ENCODE measurements at regions not wholly inside any gene's neighbourhood (a gene's known extent, or its start where the extent isn't known, plus 50 kb on each side); places are given as distances from the start of the nearest gene placed in this dataset.
"Not testable (repeated sequence)": the region's sequence is repeated elsewhere in the genome, so short reads cannot be mapped to it uniquely, and the experiment has no call there.

- no peak for TF ChIP-seq HNRNPK (IDR thresholded peaks at IDR 0.05; ENCODE audit: low read depth, low read length, poor library complexity, severe bottlenecking)
- no peak for TF ChIP-seq STAT6 (CRISPR knock-in tag; IDR thresholded peaks at IDR 0.05; ENCODE audit: borderline replicate concordance)
These were observed 854.4 kb downstream of the TMEM121 start (continued) for GRCh38 chr14:106380740-106381139.

DNA sequence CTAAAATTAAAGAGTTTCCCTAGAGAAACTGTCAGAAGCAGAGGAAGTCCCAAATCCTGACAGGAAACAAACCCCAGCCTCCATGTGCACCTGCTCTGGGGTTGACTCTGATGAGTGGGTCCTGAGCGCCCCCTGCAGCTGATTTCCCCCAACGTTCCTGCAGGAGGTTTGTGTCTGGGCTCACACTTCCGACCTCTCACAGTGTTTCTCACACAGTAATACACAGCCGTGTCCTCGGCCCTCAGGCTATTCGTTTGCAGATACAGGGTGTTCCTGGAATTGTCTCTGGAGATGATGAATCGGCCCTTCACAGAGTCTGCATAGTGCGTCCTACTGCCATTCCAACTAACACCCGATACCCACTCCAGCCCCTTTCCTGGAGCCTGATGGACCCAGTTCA is 862.8 kb downstream of the TMEM121 start:
- BruUV-seq (replicated peaks); H3K27me3 ChIP-seq (ENCODE audit: control insufficient read depth in 1 of 2, insufficient read depth in 2 of 2, low read length in 2 of 2); ATAC-seq; POLR2A ChIA-PET; H3K27ac ChIP-seq (ENCODE audit: extremely low read length, insufficient read depth, low read length); DNase-seq (ENCODE audit: low spot score); FAIRE-seq; H3K9ac ChIP-seq (ENCODE audit: insufficient read depth, low read depth, low read length); intact Hi-C loops (cut with micrococcal nuclease; ENCODE audit: unreplicated experiment); H3K79me2 ChIP-seq (ENCODE audit: insufficient read depth, low read length); H3K36me3 ChIP-seq (replicated peaks in 1 of 2; ENCODE audit: control insufficient read depth in 1 of 2, insufficient read depth in 2 of 2, low read length in 2 of 2); H3K4me1 ChIP-seq (ENCODE audit: insufficient read depth, low read length); CTCF ChIA-PET (ENCODE audit: low intra/inter-chr PET ratio, low total read pairs); H2AFZ ChIP-seq (ENCODE audit: low read length); H3K4me3 ChIP-seq (replicated peaks in 1 of 3; ENCODE audit: insufficient read depth in 1 of 3, low read depth in 2 of 3, low read length in 3 of 3); H4K20me1 ChIP-seq (ENCODE audit: insufficient read depth, low read length); H3K4me2 ChIP-seq (ENCODE audit: low read depth, low read length); H3K9me3 ChIP-seq (ENCODE audit: low read length); in situ Hi-C loops (cut with HindIII; ENCODE audit: extremely low pct_ligation_motif_present, low pct_unique_long_range_greater_than_20kb): not testable (repeated sequence)
- WGBS (ENCODE audit: low lambda C conversion rate): 54% methylated on average over 5 of the region's 9 CpGs

GRCh38 chr14:106390401-106390800 is 864.0 kb downstream of the TMEM121 start:
- ATAC-seq (no peak), FAIRE-seq (no peak), DNase-seq (ENCODE audit: low spot score) (no peak)
- no peak overlapping the region for H2AFZ ChIP-seq (ENCODE audit: low read length)
- in situ Hi-C loops (cut with HindIII; ENCODE audit: extremely low pct_ligation_motif_present, low pct_unique_long_range_greater_than_20kb): no loop called here
- peaks cover 0 to 9% of the 10 kb centered on the region in 2 experiments; a peak in 2 of 5 replicates for H3K27me3 ChIP-seq (ENCODE audit: control insufficient read depth in 1 of 2, insufficient read depth in 2 of 2, low read length in 2 of 2)
- ChIA-PET CTCF (ENCODE audit: low intra/inter-chr PET ratio, low total read pairs) (no interaction called here), POLR2A (no interaction called here)
- H3K4me3 ChIP-seq (replicated peaks in 1 of 3; ENCODE audit: insufficient read depth in 1 of 3, low read depth in 2 of 3, low read length in 3 of 3): no peak overlapping the region
- TF ChIP-seq RXRA (CRISPR knock-in tag; IDR thresholded peaks at IDR 0.05) (no peak), MNT (IDR thresholded peaks at IDR 0.05) (peak; percentile 76; the same call in 1 of the 2 replicates)
- H3K4me2 ChIP-seq (ENCODE audit: low read depth, low read length): no peak overlapping the region
- BruUV-seq (replicated peaks): no TSS peak
- no peaks in the 10 kb centered on the region for H3K79me2 ChIP-seq (ENCODE audit: insufficient read depth, low read length)
- H3K9ac ChIP-seq (ENCODE audit: insufficient read depth, low read depth, low read length): no peak overlapping the region
- no peaks in the 10 kb centered on the region for H3K36me3 ChIP-seq (replicated peaks in 1 of 2; ENCODE audit: control insufficient read depth in 1 of 2, insufficient read depth in 2 of 2, low read length in 2 of 2)
- 7% methylated on average over 6 of the region's 6 CpGs for WGBS (ENCODE audit: low lambda C conversion rate)
- no peak overlapping the region for H3K27ac ChIP-seq (ENCODE audit: extremely low read length, insufficient read depth, low read length)
- H4K20me1 ChIP-seq (ENCODE audit: insufficient read depth, low read length): no peaks in the 10 kb centered on the region
- intact Hi-C loops (cut with micrococcal nuclease; ENCODE audit: unreplicated experiment): no loop called here
- H3K4me1 ChIP-seq (ENCODE audit: insufficient read depth, low read length): no peaks in the 10 kb centered on the region
- no peaks in the 10 kb centered on the region for H3K9me3 ChIP-seq (ENCODE audit: low read length)

Measured in HepG2 (cell line).